SK-N-SH treated with all-trans-retinoic acid at 6 μM for 48 hours (cell line): ENCODE measurements at regions not wholly inside any gene's neighbourhood (a gene's known extent, or its start where the extent isn't known, plus 50 kb on each side); places are given as distances from the start of the nearest gene placed in this dataset.
"Not testable (repeated sequence)": the region's sequence is repeated elsewhere in the genome, so short reads cannot be mapped to it uniquely, and the experiment has no call there.

ENCODE experiments used
- ATAC-seq: fragments of 200-7000 bp; cut with Tn5 transposase; 3 replicates; pipeline ENCODE4 v1.9.1; 2020; ENCODE audit warnings: mild to moderate bottlenecking, moderate library complexity
- ARNTL ChIP-seq: fragments of 450-650 bp; formaldehyde crosslinking; IDR thresholded peaks from 2 replicates; pipeline ENCODE4 v1.5.0; 2020; ENCODE audit warnings: low read depth, mild to moderate bottlenecking, moderate library complexity, borderline replicate concordance
- BACH2 ChIP-seq: fragments of 250-450 bp; sonication (Bioruptor Pico); IDR thresholded peaks from 2 replicates; pipeline ENCODE4 v1.9.0; 2021; ENCODE audit warnings: mild to moderate bottlenecking, borderline replicate concordance
- CREB5 ChIP-seq: fragments of 250-450 bp; sonication (Bioruptor Pico); IDR thresholded peaks from 2 replicates; pipeline ENCODE4 v1.5.1; 2020; ENCODE audit warnings: low read depth, mild to moderate bottlenecking, moderate library complexity
- CSDC2 ChIP-seq: fragments of 250-450 bp; sonication (Bioruptor Pico); IDR thresholded peaks from 2 replicates; pipeline ENCODE4 v1.5.0; 2020; ENCODE audit warnings: mild to moderate bottlenecking, moderate library complexity
- CSRNP3 ChIP-seq: fragments of 250-450 bp; sonication (Bioruptor Pico); IDR thresholded peaks from 2 replicates; pipeline ENCODE4 v1.5.1; 2021; ENCODE audit warnings: mild to moderate bottlenecking, moderate library complexity
- ESRRG ChIP-seq: fragments of 250-450 bp; sonication (Bioruptor Pico); IDR thresholded peaks from 2 replicates; pipeline ENCODE4 v1.6.1; 2021; ENCODE audit warnings: mild to moderate bottlenecking
- GLIS3 ChIP-seq: fragments of 250-450 bp; sonication (Bioruptor Pico); IDR thresholded peaks from 2 replicates; pipeline ENCODE4 v1.5.0; 2020; ENCODE audit warnings: mild to moderate bottlenecking, moderate library complexity
- ISL1 ChIP-seq: fragments of 250-450 bp; sonication (Bioruptor Pico); IDR thresholded peaks from 2 replicates; pipeline ENCODE4 v2.1.2; 2022; ENCODE audit warnings: mild to moderate bottlenecking, moderate library complexity
- OSR1 ChIP-seq: fragments of 250-450 bp; sonication (Bioruptor Pico); IDR thresholded peaks from 2 replicates; pipeline ENCODE4 v1.8.0; 2022; ENCODE audit warnings: moderate library complexity, mild to moderate bottlenecking, inconsistent platforms
- PATZ1 ChIP-seq: fragments of 250-450 bp; sonication (Bioruptor Pico); IDR thresholded peaks from 2 replicates; pipeline ENCODE4 v1.8.0; 2020; ENCODE audit warnings: mild to moderate bottlenecking, moderate library complexity, borderline replicate concordance
- POU6F1 ChIP-seq: fragments of 250-450 bp; sonication (Bioruptor Pico); IDR thresholded peaks from 2 replicates; pipeline ENCODE4 v1.8.0; 2021; ENCODE audit warnings: low read depth, mild to moderate bottlenecking, moderate library complexity, borderline replicate concordance
- PPARA ChIP-seq: fragments of 250-450 bp; sonication (Bioruptor Pico); IDR thresholded peaks from 2 replicates; pipeline ENCODE4 v1.5.0; 2020; ENCODE audit warnings: mild to moderate bottlenecking, borderline replicate concordance
- RARB ChIP-seq: fragments of 250-450 bp; sonication (Bioruptor Pico); IDR thresholded peaks from 2 replicates; pipeline ENCODE4 v1.8.0; 2021; ENCODE audit warnings: mild to moderate bottlenecking, moderate library complexity
- SNAI2 ChIP-seq: fragments of 250-450 bp; sonication (Bioruptor Pico); IDR thresholded peaks from 2 replicates; pipeline ENCODE4 v1.5.0; 2020; ENCODE audit warnings: mild to moderate bottlenecking, moderate library complexity
- TCF4 ChIP-seq: fragments of 250-450 bp; sonication (Bioruptor Pico); IDR thresholded peaks from 2 replicates; pipeline ENCODE4 v1.8.0; 2021; ENCODE audit warnings: mild to moderate bottlenecking, moderate library complexity, borderline replicate concordance
- TOX ChIP-seq: fragments of 250-450 bp; sonication (Bioruptor Pico); IDR thresholded peaks from 2 replicates; pipeline ENCODE4 v1.8.0; 2021; ENCODE audit warnings: mild to moderate bottlenecking, moderate library complexity, borderline replicate concordance
- TSHZ2 ChIP-seq: fragments of 250-450 bp; sonication (Bioruptor Pico); IDR thresholded peaks from 2 replicates; pipeline ENCODE4 v1.5.0; 2020; ENCODE audit warnings: mild to moderate bottlenecking, moderate library complexity
- ZC3H10 ChIP-seq: fragments of 250-450 bp; sonication (Bioruptor Pico); IDR thresholded peaks from 2 replicates; pipeline ENCODE4 v1.5.1; 2021; ENCODE audit warnings: mild to moderate bottlenecking, moderate library complexity
- ZFP30 ChIP-seq: fragments of 450-650 bp; formaldehyde crosslinking; IDR thresholded peaks from 2 replicates; pipeline ENCODE4 v1.5.0; 2022; ENCODE audit warnings: mild to moderate bottlenecking, moderate library complexity
- ZNF70 ChIP-seq: fragments of 450-650 bp; formaldehyde crosslinking; IDR thresholded peaks from 2 replicates; pipeline ENCODE4 v1.5.0; 2020; ENCODE audit warnings: mild to moderate bottlenecking, moderate library complexity

- TF ChIP-seq SNAI2 (CRISPR knock-in tag) (no peak), RARB (no peak), CSRNP3 (no peak), ISL1 (CRISPR knock-in tag) (no peak), PPARA (CRISPR knock-in tag) (no peak), ZFP30 (no peak), ZNF70 (no peak), PATZ1 (CRISPR knock-in tag) (no peak)
Observed at GRCh38 chr2:84129018-84129417, 330.1 kb downstream of the SUCLG1 start.

GRCh38 chr2:84127812-84128211 lies 331.3 kb downstream of the SUCLG1 start:
- ATAC-seq = not testable (repeated sequence)

More at GRCh38 chr2:84129018-84129417, 330.1 kb downstream of the SUCLG1 start:
- ATAC-seq = no peak

- TF ChIP-seq ZC3H10 (CRISPR knock-in tag) = no peak
- TF ChIP-seq PATZ1 (CRISPR knock-in tag) = no peak
- no peak for TF ChIP-seq TSHZ2 (CRISPR knock-in tag)
- no peak for TF ChIP-seq OSR1 (CRISPR knock-in tag)
- TF ChIP-seq ARNTL (CRISPR knock-in tag) = no peak
- no peak for TF ChIP-seq TCF4
- TF ChIP-seq SNAI2 (CRISPR knock-in tag) = no peak
- TF ChIP-seq CSRNP3 = no peak
- no peak for TF ChIP-seq BACH2
- TF ChIP-seq ZNF70 = no peak
- TF ChIP-seq POU6F1 (CRISPR knock-in tag) = no peak
- no peak for TF ChIP-seq RARB
- no peak for TF ChIP-seq CREB5 (CRISPR knock-in tag)
- no peak for TF ChIP-seq ISL1 (CRISPR knock-in tag)
- TF ChIP-seq TOX (CRISPR knock-in tag) = no peak
- no peak for TF ChIP-seq PPARA (CRISPR knock-in tag)
- TF ChIP-seq CSDC2 (CRISPR knock-in tag) = no peak
- TF ChIP-seq ESRRG (CRISPR knock-in tag) = no peak
- no peak for TF ChIP-seq GLIS3 (CRISPR knock-in tag)
- no peak for ATAC-seq
Observed at GRCh38 chr2:84126530-84126929, 332.6 kb downstream of the SUCLG1 start.
